NCI-H1048 (cell line): ENCODE measurements at regions not wholly inside any gene's neighbourhood (a gene's known extent, or its start where the extent isn't known, plus 50 kb on each side); places are given as distances from the start of the nearest gene placed in this dataset.

ENCODE experiments used
- DNase-seq: peaks from one replicate; lab custom pipeline; 2025; lab: John Stamatoyannopoulos, UW

- no peak for DNase-seq
These were observed 319.3 kb upstream of the NECTIN3 start for GRCh38 chr3:110752307-110752706.

GRCh38 chr3:110753516-110753915, 318.1 kb upstream of the NECTIN3 start:
- DNase-seq: no peak

DNA sequence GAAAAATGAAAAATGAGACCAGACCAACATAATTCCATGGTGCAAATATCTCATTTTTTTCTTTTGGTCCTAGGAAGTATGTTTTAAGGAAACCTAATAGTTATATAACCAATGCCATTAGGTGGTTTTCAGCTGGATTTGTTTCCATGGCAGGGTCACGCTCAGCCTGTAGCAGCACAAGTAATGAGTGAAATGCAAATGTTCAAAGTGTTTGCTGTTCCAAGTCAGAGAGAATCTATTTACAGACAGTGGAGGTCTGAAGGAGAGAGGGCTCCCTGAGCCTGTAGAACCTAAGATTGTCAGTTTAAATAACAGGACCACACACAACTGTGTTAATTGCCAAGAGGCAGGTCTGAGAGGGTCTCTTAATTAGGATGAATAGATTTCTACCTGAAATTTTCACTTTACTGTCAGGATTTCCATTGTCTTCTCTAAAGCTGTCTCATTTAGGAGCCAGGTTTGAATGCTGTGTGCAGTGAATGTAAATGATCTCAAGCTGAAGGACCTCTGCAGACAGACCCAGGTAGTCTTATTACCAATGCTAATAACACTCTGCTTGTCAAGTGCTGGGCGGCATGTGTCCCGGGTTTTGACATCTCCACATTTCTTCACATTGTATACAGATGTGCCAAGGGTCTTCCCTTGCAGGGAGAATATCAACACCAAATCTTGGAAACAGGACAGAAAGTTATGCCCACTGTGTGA, 317.3 kb upstream of the NECTIN3 start:
- DNase-seq: no peak

GRCh38 chr3:110755345-110755744, 316.3 kb upstream of the NECTIN3 start:
- DNase-seq: no peak

GRCh38 chr3:110756705-110757104, 314.9 kb upstream of the NECTIN3 start:
- DNase-seq: no peak

DNA sequence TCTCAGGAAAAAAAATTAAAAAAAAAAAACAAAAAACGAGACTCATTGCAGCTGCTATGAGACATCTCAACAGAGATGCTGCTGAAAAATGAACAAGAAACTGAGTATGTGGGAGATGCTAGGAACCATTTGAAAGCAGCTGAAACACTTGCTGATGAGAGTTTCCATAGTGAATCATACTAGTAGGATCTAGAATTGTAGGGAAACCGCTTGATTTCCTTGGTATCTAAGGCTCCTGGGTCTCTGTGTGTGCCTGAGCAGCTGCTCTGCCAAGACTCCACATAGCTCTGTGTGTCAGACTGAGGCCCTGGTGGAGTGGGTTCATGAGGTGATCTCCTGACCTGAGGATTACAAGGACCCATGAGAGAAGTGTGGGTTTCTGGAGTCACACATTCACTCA, 313.4 kb upstream of the NECTIN3 start:
- DNase-seq: no peak

DNA sequence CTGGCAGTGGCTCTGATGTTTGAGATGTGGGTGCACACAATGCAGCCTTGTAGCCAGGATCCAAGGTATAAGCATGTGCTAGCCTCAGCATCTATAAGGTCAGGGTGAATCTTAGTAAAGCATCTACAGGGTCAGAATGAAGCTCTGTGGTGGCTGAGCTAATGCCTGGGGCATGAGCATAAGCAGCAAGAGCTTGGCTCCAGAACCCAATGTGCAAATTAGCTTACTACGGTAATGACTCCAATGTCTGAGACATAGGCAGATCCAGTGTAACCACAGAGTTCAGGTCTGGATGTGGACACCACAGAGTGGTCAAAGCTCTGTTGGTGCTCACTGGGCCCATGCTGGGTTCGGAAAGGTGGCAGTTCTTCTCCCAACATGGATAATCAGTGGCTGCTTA, 304.5 kb upstream of the NECTIN3 start:
- DNase-seq: no peak

- DNase-seq: no peak
These were observed 303.8 kb upstream of the NECTIN3 start for GRCh38 chr3:110767838-110768237.

DNA sequence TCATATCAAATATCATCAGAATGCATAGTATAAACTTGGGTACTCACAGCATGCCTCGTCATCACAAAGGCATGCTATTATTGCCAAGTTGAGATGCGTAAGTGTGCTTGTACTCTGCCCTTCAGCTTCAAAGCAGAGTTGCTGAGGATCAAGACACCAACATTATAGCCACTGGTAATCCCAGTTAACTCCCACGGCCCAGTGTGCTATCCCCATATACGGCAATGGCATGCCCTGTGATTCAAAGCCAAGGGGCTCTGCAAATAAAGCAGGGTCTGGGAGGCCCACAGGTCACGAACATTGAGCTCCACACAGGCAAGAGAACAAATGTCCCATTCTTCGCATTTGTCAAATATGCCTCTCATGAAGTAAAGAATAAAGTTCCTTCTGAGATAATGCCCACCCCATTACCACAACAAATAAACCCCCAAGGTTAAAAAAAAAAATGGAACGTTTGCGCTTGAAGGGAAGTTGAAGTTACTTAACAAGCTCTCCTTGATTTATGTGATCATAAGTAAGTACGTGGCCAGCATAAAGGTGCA, 298.1 kb upstream of the NECTIN3 start:
- no peak for DNase-seq

- DNase-seq: no peak
These were observed 296.9 kb upstream of the NECTIN3 start for GRCh38 chr3:110774496-110775265.

DNA sequence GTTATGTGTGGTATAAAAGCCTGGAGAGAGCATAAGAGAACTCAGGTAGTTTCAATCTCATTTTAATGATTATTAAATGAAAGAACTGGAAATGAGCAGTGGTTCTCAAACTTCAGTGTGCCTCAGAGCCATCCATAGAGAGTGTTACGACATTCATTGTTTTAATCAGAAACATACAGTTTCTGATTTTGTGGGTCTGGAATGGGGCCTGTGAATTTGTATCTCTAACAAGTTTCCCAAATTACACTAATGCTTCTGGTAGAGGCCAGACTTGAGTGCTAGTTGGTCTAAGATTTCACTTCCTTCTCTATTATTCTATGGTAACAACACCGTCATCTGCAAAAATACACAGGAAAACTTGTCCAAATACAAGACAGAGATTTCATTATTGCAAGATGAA, 292.0 kb upstream of the NECTIN3 start:
- no peak for DNase-seq

DNA sequence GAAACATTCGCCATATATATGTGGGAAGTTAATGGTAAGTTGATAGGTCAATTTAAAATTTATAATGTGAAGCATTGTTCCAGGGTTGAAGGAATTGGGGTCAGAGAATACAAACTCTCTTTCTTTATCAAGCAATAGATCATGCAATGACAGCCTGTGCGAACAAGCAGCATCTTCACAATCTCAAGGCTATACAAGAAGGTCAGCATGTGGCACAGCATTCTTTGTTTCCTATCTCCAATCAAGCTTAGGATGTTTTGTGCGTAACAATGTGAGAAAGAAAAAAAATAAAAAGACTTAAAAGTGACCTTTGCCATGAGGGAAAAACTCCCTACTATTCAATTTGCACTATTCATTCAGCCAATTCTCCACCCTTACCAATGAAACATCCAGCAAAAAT, 288.1 kb upstream of the NECTIN3 start:
- DNase-seq: no peak

DNA sequence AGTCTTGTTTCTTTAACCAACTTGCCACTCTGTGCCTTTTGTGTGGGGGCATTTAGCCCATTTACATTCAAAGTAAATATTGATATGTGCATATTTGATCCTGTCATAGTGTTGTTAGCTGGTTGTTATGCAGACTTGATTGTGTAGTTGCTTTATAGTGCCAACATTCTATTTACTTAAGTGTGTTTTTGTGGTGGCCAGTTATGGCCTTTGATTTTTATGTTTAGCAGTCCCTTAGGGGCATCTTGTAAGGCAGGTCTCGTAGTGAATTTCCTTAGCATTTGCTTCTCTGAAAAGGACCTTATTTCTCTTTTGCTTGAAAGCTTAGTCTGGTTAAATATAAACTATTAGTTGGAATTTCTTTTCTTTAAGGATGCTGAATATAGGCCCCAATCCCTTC, 282.8 kb upstream of the NECTIN3 start:
- DNase-seq: no peak

DNA sequence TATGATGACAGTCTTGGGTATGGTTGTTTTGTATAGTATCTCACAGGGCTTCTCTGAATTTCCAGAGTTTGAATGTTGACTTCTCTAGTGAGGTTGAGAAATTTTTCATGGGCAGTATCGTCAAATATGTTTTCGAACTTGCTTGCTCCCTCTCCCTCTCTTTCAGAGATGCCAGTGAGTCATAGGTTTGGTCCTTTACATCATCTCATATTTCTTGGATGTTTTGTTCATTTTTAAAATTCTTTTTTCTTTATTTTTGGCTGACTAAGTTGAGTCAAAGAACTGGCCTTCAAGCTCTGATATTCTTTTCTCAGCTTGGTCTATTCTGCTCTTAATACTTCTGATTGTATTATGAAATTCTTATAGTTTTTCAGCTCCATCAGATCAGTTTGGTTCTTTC, 282.3 kb upstream of the NECTIN3 start:
- DNase-seq: no peak

DNA sequence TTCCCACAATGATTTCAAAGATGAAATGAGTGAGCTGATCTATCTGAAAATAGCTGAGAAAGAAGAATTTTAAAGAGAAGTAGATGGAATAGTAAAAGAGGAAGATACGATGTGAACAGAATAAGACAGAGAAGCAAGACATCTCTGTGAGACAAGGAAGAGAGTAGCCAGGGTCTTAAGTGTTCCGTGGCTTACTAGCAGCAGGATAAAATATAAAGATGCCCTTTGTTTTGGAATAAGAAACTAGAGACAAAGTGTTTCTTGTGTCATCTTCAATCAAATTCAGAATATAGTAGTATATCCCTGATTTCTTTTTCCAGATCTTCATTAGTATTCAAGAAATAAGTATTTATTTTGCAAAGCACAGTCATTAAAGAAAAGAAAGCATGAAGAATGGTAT, 281.0 kb upstream of the NECTIN3 start:
- DNase-seq: no peak

GRCh38 chr3:110791995-110792686, 279.5 kb upstream of the NECTIN3 start:
- DNase-seq: no peak

- DNase-seq: no peak
These were observed 278.0 kb upstream of the NECTIN3 start for GRCh38 chr3:110793611-110794010.

GRCh38 chr3:110795163-110795562, 276.5 kb upstream of the NECTIN3 start:
- DNase-seq: no peak

DNA sequence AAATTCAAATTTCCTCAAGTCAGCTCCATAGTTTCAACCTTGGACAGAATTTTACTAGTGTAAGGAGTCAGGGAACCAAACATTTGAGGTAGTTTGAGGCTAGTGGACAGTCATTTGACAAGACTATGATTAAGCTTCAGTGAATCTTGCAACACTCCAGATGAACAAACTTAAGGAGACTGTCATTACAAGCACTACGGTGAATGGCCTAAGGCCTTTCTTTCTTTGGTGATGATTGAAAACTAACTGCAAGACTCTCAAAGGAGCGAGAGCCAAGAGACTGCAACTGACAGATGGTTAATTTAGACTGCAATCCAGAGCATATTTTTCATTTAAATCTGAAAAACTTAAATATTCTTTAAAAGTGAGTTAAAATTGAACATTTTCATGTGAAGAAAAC, 272.3 kb upstream of the NECTIN3 start:
- DNase-seq: no peak

GRCh38 chr3:110804856-110805255, 266.8 kb upstream of the NECTIN3 start:
- no peak for DNase-seq

- no peak for DNase-seq
These were observed 264.7 kb upstream of the NECTIN3 start for GRCh38 chr3:110806924-110807323.

DNA sequence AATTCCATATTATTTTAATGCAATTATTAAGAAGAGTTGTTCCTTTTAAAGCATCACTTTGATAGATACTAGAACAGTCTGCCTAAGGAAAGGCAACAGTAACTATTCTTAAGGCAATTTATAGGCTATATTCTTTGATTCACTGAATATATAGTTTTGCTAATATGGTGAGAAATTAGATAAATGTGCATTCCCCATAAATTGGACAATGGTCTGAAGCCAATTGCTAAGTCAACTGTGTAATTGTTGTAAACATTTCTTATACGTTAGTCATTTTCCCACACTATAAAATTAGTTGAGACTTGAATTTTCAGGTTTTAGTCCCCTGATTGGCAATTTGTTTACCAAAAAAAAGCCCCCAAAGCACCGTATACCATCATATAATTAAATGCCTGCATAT, 263.0 kb upstream of the NECTIN3 start:
- no peak for DNase-seq

DNA sequence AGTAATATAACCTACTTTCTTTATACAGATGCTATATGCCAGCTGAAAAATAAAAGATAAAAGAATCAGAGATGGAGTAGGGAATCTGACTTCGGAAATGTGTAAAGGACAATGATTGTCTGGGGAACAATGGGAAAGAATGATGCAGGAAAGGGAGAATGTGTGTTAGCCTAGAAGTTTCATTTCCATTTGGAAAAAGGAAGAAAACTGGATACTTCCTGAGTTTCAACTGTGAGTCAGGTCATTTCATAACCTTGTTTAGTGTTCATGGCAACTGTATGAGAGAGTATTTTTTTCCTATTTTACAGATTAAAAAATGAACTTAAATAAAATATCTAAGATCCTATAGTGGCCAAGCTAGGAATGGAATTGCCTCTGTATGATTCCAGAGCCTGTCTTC, 261.3 kb upstream of the NECTIN3 start:
- DNase-seq: no peak
